ENCODE measurements at regions not wholly inside any gene's neighbourhood (a gene's known extent, or its start where the extent isn't known, plus 50 kb on each side); places are given as distances from the start of the nearest gene placed in this dataset.

DNA sequence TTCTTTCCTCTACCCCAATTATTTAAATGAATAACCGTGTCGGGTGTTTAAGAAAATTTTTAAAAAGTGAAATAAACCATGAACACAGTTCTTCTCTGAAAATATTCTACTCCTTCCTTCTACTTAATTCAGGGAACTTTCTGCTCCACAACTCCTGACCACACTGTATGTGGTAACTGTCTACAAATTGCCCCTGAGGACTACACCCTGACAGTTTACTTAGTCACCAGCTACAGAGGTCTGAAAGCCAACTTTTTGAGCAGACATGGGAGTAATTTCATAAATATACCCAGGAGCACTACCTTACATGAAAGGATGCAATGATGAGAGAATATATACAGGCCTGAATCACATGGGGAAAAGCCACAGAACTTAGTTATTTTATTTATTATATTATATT lies 523.2 kb upstream of the SORCS1 start:
- peaks cover 6% of the 10 kb centered on the region for H3K27me3 Mint-ChIP-seq (ENCODE audit: insufficient read depth, unreplicated experiment)
- Histone ChIP-seq H3K36me3 (ENCODE audit: control insufficient read depth, insufficient read depth, low read length) (no peaks in the 10 kb centered on the region), H3K9me3 (no peaks in the 10 kb centered on the region; the same call in 1 of the 2 replicates), H3K4me3 (ENCODE audit: low read depth, low read length) (no peak overlapping the region), H3K27me3 (replicated peaks; ENCODE audit: control insufficient read depth, insufficient read depth, low read length) (no peaks in the 10 kb centered on the region), H3K4me1 (no peaks in the 10 kb centered on the region)
- H3K36me3 Mint-ChIP-seq (ENCODE audit: insufficient read depth, unreplicated experiment), result no peaks in the 10 kb centered on the region
- TF ChIP-seq, protein P1, sequence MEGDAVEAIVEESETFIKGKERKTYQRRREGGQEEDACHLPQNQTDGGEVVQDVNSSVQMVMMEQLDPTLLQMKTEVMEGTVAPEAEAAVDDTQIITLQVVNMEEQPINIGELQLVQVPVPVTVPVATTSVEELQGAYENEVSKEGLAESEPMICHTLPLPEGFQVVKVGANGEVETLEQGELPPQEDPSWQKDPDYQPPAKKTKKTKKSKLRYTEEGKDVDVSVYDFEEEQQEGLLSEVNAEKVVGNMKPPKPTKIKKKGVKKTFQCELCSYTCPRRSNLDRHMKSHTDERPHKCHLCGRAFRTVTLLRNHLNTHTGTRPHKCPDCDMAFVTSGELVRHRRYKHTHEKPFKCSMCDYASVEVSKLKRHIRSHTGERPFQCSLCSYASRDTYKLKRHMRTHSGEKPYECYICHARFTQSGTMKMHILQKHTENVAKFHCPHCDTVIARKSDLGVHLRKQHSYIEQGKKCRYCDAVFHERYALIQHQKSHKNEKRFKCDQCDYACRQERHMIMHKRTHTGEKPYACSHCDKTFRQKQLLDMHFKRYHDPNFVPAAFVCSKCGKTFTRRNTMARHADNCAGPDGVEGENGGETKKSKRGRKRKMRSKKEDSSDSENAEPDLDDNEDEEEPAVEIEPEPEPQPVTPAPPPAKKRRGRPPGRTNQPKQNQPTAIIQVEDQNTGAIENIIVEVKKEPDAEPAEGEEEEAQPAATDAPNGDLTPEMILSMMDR (IDR thresholded peaks at IDR 0.05; ENCODE audit: insufficient read depth in 1 of 2, low read depth in 1 of 2, low read length in 1 of 2, severe bottlenecking in 1 of 2, unreplicated experiment in 1 of 2), result no peak
- no peaks in the 10 kb centered on the region for H3K9me3 Mint-ChIP-seq (ENCODE audit: unreplicated experiment)
- no peaks in the 10 kb centered on the region for H3K4me1 Mint-ChIP-seq (ENCODE audit: low read depth, unreplicated experiment)
- POLR2A ChIA-PET, result no interaction called here
- no TSS peak for BruUV-seq (replicated peaks)
- H3K27ac Mint-ChIP-seq (ENCODE audit: unreplicated experiment), result no peak overlapping the region
- DNase-seq, result no peak
- H3K4me3 Mint-ChIP-seq (ENCODE audit: unreplicated experiment), result no peak overlapping the region
- CTCF ChIA-PET, result no interaction called here
- intact Hi-C loops (cut with micrococcal nuclease; ENCODE audit: unreplicated experiment), result no loop called here

DNA sequence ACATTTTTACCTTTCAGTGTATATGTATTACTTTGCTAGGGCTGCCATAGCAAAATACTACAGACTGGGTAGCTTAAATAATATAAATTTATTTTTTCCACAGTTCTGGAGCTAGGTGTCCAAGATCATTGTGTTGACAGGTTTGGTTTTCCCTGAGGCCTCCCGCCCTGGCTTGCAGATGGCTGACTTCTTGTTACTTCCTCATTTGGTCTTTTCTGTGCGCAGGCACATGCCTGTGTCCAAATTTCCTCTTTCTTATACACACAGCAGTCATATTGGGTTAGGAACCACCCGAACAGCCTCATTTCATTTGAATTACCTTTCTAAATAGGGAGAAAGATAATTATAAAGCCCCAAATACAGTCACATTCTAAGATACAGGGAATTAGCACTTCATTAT lies 521.6 kb upstream of the SORCS1 start:
- no peaks in the 10 kb centered on the region for H3K4me1 ChIP-seq
- Mint-ChIP-seq H3K4me1 (ENCODE audit: low read depth, unreplicated experiment) (no peaks in the 10 kb centered on the region), H3K27me3 (ENCODE audit: insufficient read depth, unreplicated experiment) (peaks cover 6% of the 10 kb centered on the region), H3K4me3 (ENCODE audit: unreplicated experiment) (no peak overlapping the region), H3K27ac (ENCODE audit: unreplicated experiment) (no peak overlapping the region), H3K36me3 (ENCODE audit: insufficient read depth, unreplicated experiment) (no peaks in the 10 kb centered on the region), H3K9me3 (ENCODE audit: unreplicated experiment) (no peaks in the 10 kb centered on the region)
- intact Hi-C loops (cut with micrococcal nuclease; ENCODE audit: unreplicated experiment), result no loop called here
- ChIA-PET POLR2A (no interaction called here), CTCF (no interaction called here)
- H3K9me3 ChIP-seq, result no peaks in the 10 kb centered on the region; the same call in 1 of the 2 replicates
- no peaks in the 10 kb centered on the region for H3K36me3 ChIP-seq (ENCODE audit: control insufficient read depth, insufficient read depth, low read length)
- H3K4me3 ChIP-seq (ENCODE audit: low read depth, low read length), result no peak overlapping the region
- TF ChIP-seq, protein P1 (IDR thresholded peaks at IDR 0.05; ENCODE audit: insufficient read depth in 1 of 2, low read depth in 1 of 2, low read length in 1 of 2, severe bottlenecking in 1 of 2, unreplicated experiment in 1 of 2), result no peak
- no peaks in the 10 kb centered on the region for H3K27me3 ChIP-seq (replicated peaks; ENCODE audit: control insufficient read depth, insufficient read depth, low read length)
- DNase-seq, result no peak
- BruUV-seq (replicated peaks), result no TSS peak

DNA sequence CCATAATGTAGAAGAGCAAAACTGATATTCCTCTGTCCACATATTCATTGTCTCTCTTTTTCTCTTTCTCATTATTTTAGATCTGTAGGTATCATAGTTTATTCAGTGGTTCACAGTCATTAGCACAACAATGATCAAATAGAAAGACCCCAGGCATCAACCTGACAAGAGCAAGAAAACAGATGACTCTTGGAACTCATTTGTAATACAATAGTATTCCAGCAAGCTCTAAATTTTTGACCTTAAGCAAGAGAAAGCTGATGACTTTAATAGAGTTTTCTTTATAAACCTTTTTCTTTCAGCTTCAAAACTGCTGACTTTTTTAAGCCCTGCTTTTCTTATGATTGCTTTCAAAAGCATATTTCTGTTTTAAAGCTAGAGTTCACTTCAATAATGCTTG lies 507.5 kb upstream of the SORCS1 start:
- TF ChIP-seq, protein P1 (IDR thresholded peaks at IDR 0.05; ENCODE audit: insufficient read depth in 1 of 2, low read depth in 1 of 2, low read length in 1 of 2, severe bottlenecking in 1 of 2, unreplicated experiment in 1 of 2), result no peak
- Histone ChIP-seq H3K4me1 (no peaks in the 10 kb centered on the region), H3K4me3 (ENCODE audit: low read depth, low read length) (no peak overlapping the region), H3K9me3 (no peaks in the 10 kb centered on the region), H3K36me3 (ENCODE audit: control insufficient read depth, insufficient read depth, low read length) (no peaks in the 10 kb centered on the region), H3K27me3 (replicated peaks; ENCODE audit: control insufficient read depth, insufficient read depth, low read length) (no peaks in the 10 kb centered on the region)
- no peak for DNase-seq
- Mint-ChIP-seq H3K9me3 (ENCODE audit: unreplicated experiment) (no peaks in the 10 kb centered on the region), H3K36me3 (ENCODE audit: insufficient read depth, unreplicated experiment) (no peaks in the 10 kb centered on the region), H3K4me1 (ENCODE audit: low read depth, unreplicated experiment) (no peaks in the 10 kb centered on the region), H3K4me3 (ENCODE audit: unreplicated experiment) (no peak overlapping the region), H3K27ac (ENCODE audit: unreplicated experiment) (no peak overlapping the region), H3K27me3 (ENCODE audit: insufficient read depth, unreplicated experiment) (no peaks in the 10 kb centered on the region)
- no TSS peak for BruUV-seq (replicated peaks)
- CTCF ChIA-PET, result no interaction called here
- POLR2A ChIA-PET, result no interaction called here
- intact Hi-C loops (cut with micrococcal nuclease; ENCODE audit: unreplicated experiment), result no loop called here
